Activated CD8-positive, alpha-beta T cell treated with anti-CD3 and anti-CD28 coated beads for 36 hours (primary cell): ENCODE measurements at regions not wholly inside any gene's neighbourhood (a gene's known extent, or its start where the extent isn't known, plus 50 kb on each side); places are given as distances from the start of the nearest gene placed in this dataset.

Experiments
- ATAC-seq: fragments of 200-7000 bp; cut with Tn5 transposase; one replicate; pipeline ENCODE4 v1.10.0; 2021; ENCODE audit warnings: mild to moderate bottlenecking, moderate library complexity
- CTCF ChIA-PET: fragments of 350-600 bp; sonication (Branson Sonifier 250); formaldehyde crosslinking; loops from one replicate; lab custom pipeline; 2021; ENCODE audit warnings: antibody characterized with exemption; lab: Charles Lee
- POLR2A ChIA-PET: fragments of 350-600 bp; sonication (Branson Sonifier 250); formaldehyde crosslinking; loops from one replicate; lab custom pipeline; 2021; ENCODE audit warnings: antibody characterized with exemption; lab: Charles Lee
- DNase-seq: peaks from one replicate; pipeline ENCODE4 v3.0.0-alpha.2; 2020
- H3K27ac Mint-ChIP-seq: one replicate; pipeline ENCODE4 v1.8.0; 2021; ENCODE audit warnings: mild to moderate bottlenecking, mixed read lengths
- H3K27me3 Mint-ChIP-seq: one replicate; pipeline ENCODE4 v1.8.0; 2021; ENCODE audit warnings: mixed read lengths
- H3K36me3 Mint-ChIP-seq: one replicate; pipeline ENCODE4 v1.8.0; 2021; ENCODE audit warnings: low read depth, mixed read lengths
- H3K4me1 Mint-ChIP-seq: one replicate; pipeline ENCODE4 v1.8.0; 2021; ENCODE audit warnings: low read depth, mixed read lengths
- H3K4me3 Mint-ChIP-seq: one replicate; pipeline ENCODE4 v1.8.0; 2021; ENCODE audit warnings: mild to moderate bottlenecking, moderate library complexity, mixed read lengths
- H3K9me3 Mint-ChIP-seq: one replicate; pipeline ENCODE4 v1.8.0; 2021; ENCODE audit warnings: mixed read lengths
- CTCF ChIP-seq: fragments of 200-600 bp; IDR thresholded peaks from one replicate; pipeline ENCODE4 v1.8.0; 2022; ENCODE audit warnings: antibody characterized with exemption, mild to moderate bottlenecking
- intact Hi-C: fragments of 100-400 bp; cut with micrococcal nuclease; formaldehyde crosslinking; loops from one replicate; pipeline ENCODE4 v1.10.0; 2022

- H3K27ac Mint-ChIP-seq = no peak overlapping the region
- H3K36me3 Mint-ChIP-seq = no peaks in the 10 kb centered on the region
- H3K4me1 Mint-ChIP-seq = no peaks in the 10 kb centered on the region
- DNase-seq (no peak), ATAC-seq (no peak)
- H3K27me3 Mint-ChIP-seq = no peaks in the 10 kb centered on the region
- ChIA-PET POLR2A (no interaction called here), CTCF (no interaction called here)
- intact Hi-C loops = no loop called here
- no peak overlapping the region for H3K4me3 Mint-ChIP-seq
- no peak for TF ChIP-seq CTCF
- H3K9me3 Mint-ChIP-seq = peaks cover 3% of the 10 kb centered on the region
Observed at GRCh38 chr3:163952499-163952898, 1125.8 kb downstream of the SI start.

GRCh38 chr3:163951397-163951987 lies 1126.8 kb downstream of the SI start:
- CTCF ChIA-PET = no interaction called here
- Mint-ChIP-seq H3K36me3 (no peaks in the 10 kb centered on the region), H3K4me3 (no peak overlapping the region)

GRCh38 chr3:163946785-163947184 lies 1131.5 kb downstream of the SI start:
- Mint-ChIP-seq H3K27me3 (no peaks in the 10 kb centered on the region), H3K4me1 (no peaks in the 10 kb centered on the region), H3K4me3 (no peak overlapping the region), H3K36me3 (no peaks in the 10 kb centered on the region), H3K9me3 (peaks cover 4% of the 10 kb centered on the region), H3K27ac (no peak overlapping the region)
- ATAC-seq (no peak), DNase-seq (no peak)
- POLR2A ChIA-PET = no interaction called here
- TF ChIP-seq CTCF = no peak
- CTCF ChIA-PET = no interaction called here
- intact Hi-C loops = no loop called here

More at GRCh38 chr3:163951397-163951987, 1126.8 kb downstream of the SI start:
- intact Hi-C loops = no loop called here
- POLR2A ChIA-PET = no interaction called here
- ATAC-seq (no peak), DNase-seq (no peak)
- H3K27me3 Mint-ChIP-seq = no peaks in the 10 kb centered on the region
- no peak for TF ChIP-seq CTCF
- H3K27ac Mint-ChIP-seq = no peak overlapping the region
- no peaks in the 10 kb centered on the region for H3K4me1 Mint-ChIP-seq
- H3K9me3 Mint-ChIP-seq = peaks cover 3% of the 10 kb centered on the region

- Mint-ChIP-seq H3K27me3 (no peaks in the 10 kb centered on the region), H3K9me3 (peaks cover 9% of the 10 kb centered on the region), H3K36me3 (no peaks in the 10 kb centered on the region), H3K4me3 (no peak overlapping the region), H3K4me1 (no peaks in the 10 kb centered on the region), H3K27ac (no peak overlapping the region)
- ChIA-PET CTCF (no interaction called here), POLR2A (interaction anchor here (0.5 kb wide), 1 partner anchor 281 kb away, joined by 3 read pairs; no protein-coding TSS in a partner anchor)
- DNase-seq (no peak), ATAC-seq (no peak)
- no peak for TF ChIP-seq CTCF
- intact Hi-C loops = no loop called here
Observed at GRCh38 chr3:163943664-163944063, 1134.6 kb downstream of the SI start.

- Mint-ChIP-seq H3K4me3 (no peak overlapping the region), H3K27me3 (no peaks in the 10 kb centered on the region), H3K36me3 (no peaks in the 10 kb centered on the region), H3K4me1 (no peaks in the 10 kb centered on the region), H3K9me3 (peaks cover 9% of the 10 kb centered on the region), H3K27ac (no peak overlapping the region)
- DNase-seq = no peak
- intact Hi-C loops = no loop called here
- no peak for TF ChIP-seq CTCF
- ATAC-seq = no peak
- CTCF ChIA-PET = no interaction called here
- POLR2A ChIA-PET = no interaction called here
Observed at GRCh38 chr3:163939926-163940325, 1138.4 kb downstream of the SI start.
